GM19328 (cell line): ENCODE measurements at regions not wholly inside any gene's neighbourhood (a gene's known extent, or its start where the extent isn't known, plus 50 kb on each side); places are given as distances from the start of the nearest gene placed in this dataset.

ENCODE experiments used
- ATAC-seq: cut with Tn5 transposase; IDR thresholded peaks from one replicate; pipeline ENCODE4 v1.9.1; 2021; ENCODE audit warnings: mild to moderate bottlenecking, moderate library complexity; ENCODE audit not compliant: unreplicated experiment

DNA sequence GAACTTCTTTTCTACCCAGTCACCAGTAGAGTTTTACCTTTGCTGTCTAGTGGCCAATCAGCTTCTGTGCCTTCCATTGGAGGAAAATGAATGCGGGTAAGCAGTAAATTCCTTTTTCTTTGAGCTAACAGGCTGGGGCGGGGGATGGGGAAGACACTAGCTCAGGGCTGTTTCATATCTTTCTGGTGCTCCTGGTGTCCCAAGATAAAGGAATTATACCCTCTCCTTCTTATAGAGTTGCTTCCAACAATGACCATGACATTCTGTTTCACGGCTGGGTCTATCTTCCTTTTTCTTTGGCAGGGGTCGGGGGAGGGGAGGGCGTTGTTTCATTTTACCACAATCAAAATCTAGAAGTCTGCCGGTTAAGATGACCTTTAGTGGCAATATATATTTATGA lies 51.2 kb upstream of the RPS23 start:
- ATAC-seq, result no peak
